GM23248 (cell line): ENCODE measurements at regions not wholly inside any gene's neighbourhood (a gene's known extent, or its start where the extent isn't known, plus 50 kb on each side); places are given as distances from the start of the nearest gene placed in this dataset.

Experiments
- DNase-seq: peaks from one replicate; pipeline ENCODE4 v3.0.0-alpha.2; 2015
- H2AFZ ChIP-seq: fragments of 200-600 bp; sonication (generic); 2 replicates; pipeline ENCODE4 v1.6.1; 2016; ENCODE audit warnings: antibody characterized with exemption
- H3F3A ChIP-seq: fragments of 200-600 bp; sonication (generic); 2 replicates; pipeline ENCODE4 v1.6.1; 2016; ENCODE audit warnings: mild to moderate bottlenecking, antibody characterized with exemption, mixed run types; ENCODE audit not compliant: insufficient read depth
- H3K27ac ChIP-seq: fragments of 200-600 bp; sonication (generic); 2 replicates; pipeline ENCODE4 v1.5.1; 2016; ENCODE audit warnings: mild to moderate bottlenecking
- H3K27me3 ChIP-seq: fragments of 200-600 bp; sonication (generic); replicated peaks from 2 replicates; pipeline ENCODE4 v1.6.1; 2016; ENCODE audit warnings: mild to moderate bottlenecking; ENCODE audit not compliant: insufficient read depth
- H3K36me3 ChIP-seq: fragments of 200-600 bp; sonication (generic); 2 replicates; pipeline ENCODE4 v1.6.1; 2016; ENCODE audit warnings: low read depth, mild to moderate bottlenecking
- H3K4me1 ChIP-seq: fragments of 200-600 bp; sonication (generic); 2 replicates; pipeline ENCODE4 v1.6.1; 2016; ENCODE audit warnings: mild to moderate bottlenecking; ENCODE audit not compliant: insufficient read depth
- H3K4me2 ChIP-seq: fragments of 200-600 bp; sonication (generic); one replicate; pipeline ENCODE4 v1.6.1; 2016; ENCODE audit warnings: mild to moderate bottlenecking; ENCODE audit not compliant: unreplicated experiment
- H3K4me3 ChIP-seq: fragments of 200-600 bp; sonication (generic); 2 replicates; pipeline ENCODE4 v1.5.1; 2016; ENCODE audit warnings: mild to moderate bottlenecking
- H3K79me2 ChIP-seq: fragments of 200-600 bp; sonication (generic); 2 replicates; pipeline ENCODE4 v1.6.1; 2016; ENCODE audit warnings: mild to moderate bottlenecking; ENCODE audit not compliant: insufficient read depth
- H3K9ac ChIP-seq: fragments of 200-600 bp; sonication (generic); 2 replicates; pipeline ENCODE4 v1.6.1; 2016; ENCODE audit warnings: mild to moderate bottlenecking
- H3K9me2 ChIP-seq: fragments of 200-600 bp; sonication (generic); 2 replicates; pipeline ENCODE4 v1.6.1; 2016; ENCODE audit warnings: mixed run types, mild to moderate bottlenecking, moderate library complexity; ENCODE audit not compliant: insufficient read depth
- H3K9me3 ChIP-seq: fragments of 200-600 bp; sonication (generic); one replicate; pipeline ENCODE4 v1.6.1; 2017; ENCODE audit warnings: low read depth
- H4K20me1 ChIP-seq: fragments of 200-600 bp; sonication (generic); 2 replicates; pipeline ENCODE4 v1.6.0; 2016; ENCODE audit not compliant: insufficient read depth
- EZH2 ChIP-seq: fragments of 200-600 bp; sonication (generic); IDR thresholded peaks from 2 replicates; pipeline ENCODE4 v1.6.1; 2018; ENCODE audit warnings: antibody characterized with exemption, mild to moderate bottlenecking; ENCODE audit not compliant: insufficient read depth, poor library complexity, severe bottlenecking
- EZH2phosphoT487 ChIP-seq: fragments of 200-600 bp; sonication (generic); IDR thresholded peaks from 2 replicates; pipeline ENCODE4 v1.6.1; 2018; ENCODE audit warnings: antibody characterized with exemption, moderate library complexity, mild to moderate bottlenecking, low read depth; ENCODE audit not compliant: insufficient read depth
- WGBS, 2 experiments: methylation state at CpG; one replicate each; pipeline ENCODE4 v1.1.6; 2015 to 2017; ENCODE audit warnings: low lambda C conversion rate in 2 of 2, low coverage in 1 of 2; ENCODE audit errors: missing lambda C conversion rate in 2 of 2; 5-methylcytosine and 5-hydroxymethylcytosine counted together
- in situ Hi-C: fragments of 300-500 bp; cut with MboI; formaldehyde crosslinking; loops from 2 replicates; pipeline ENCODE4 v1.15.0; 2020

DNA sequence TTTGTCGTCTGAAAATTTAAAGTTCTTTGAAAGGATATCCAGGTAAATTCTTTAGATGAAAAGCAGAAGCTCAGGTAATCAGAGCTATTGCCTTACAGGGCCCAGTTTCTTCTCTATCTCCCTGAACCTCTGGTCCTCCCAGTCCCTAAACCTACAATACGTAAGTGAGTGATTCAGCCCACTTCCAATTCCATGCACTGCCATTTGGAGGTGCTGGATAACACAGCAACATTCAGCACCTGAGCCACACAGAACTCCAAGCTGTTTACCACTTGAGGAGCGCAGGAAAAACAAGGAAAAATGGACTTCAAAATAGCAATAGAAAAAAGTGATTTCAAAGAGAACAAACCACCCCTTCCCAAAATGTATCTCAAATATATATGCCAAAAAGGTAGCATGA lies 105.0 kb upstream of the DNAJC10 start:
- WGBS, 2 experiments, result 87 to 89% methylated on average over 3 of the region's 3 CpGs
- H4K20me1 ChIP-seq, result no peaks in the 10 kb centered on the region
- H3K4me1 ChIP-seq, result peaks cover 21% of the 10 kb centered on the region
- no peaks in the 10 kb centered on the region for H3K36me3 ChIP-seq
- no peaks in the 10 kb centered on the region for H3K27me3 ChIP-seq
- no peak for DNase-seq
- H3K27ac ChIP-seq, result no peak overlapping the region
- peaks cover 15% of the 10 kb centered on the region for H3F3A ChIP-seq
- H3K9me2 ChIP-seq, result no peaks in the 10 kb centered on the region
- 0 out of 2 replicates have a peak overlapping the region, but pooled peaks have one; percentile 10 for H2AFZ ChIP-seq
- H3K79me2 ChIP-seq, result no peaks in the 10 kb centered on the region
- H3K4me2 ChIP-seq, result no peak overlapping the region
- no peak overlapping the region for H3K4me3 ChIP-seq
- H3K9ac ChIP-seq, result no peak overlapping the region
- in situ Hi-C loops, result no loop called here
- no peak for TF ChIP-seq EZH2
- no peak for TF ChIP-seq EZH2phosphoT487
- H3K9me3 ChIP-seq, result no peaks in the 10 kb centered on the region

DNA sequence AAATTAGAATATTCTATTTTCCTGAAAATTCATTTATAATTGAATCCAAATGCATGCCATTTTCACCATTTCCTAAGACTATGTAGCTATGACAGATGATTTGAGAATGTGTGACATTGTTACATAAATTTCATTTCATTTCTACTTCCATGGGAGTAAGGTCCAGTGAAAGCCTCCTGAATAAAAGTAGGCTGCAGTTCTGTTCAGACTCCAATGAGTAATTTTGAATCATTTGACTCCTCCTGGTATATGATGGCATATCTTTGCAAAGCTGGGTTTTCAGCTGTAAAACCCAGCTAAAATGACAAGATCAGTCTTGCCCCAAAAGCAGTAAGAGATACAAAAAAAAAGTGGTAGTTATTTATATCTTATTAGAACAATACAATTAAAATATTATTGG lies 101.0 kb upstream of the DNAJC10 start:
- H3K9me2 ChIP-seq, result no peaks in the 10 kb centered on the region
- TF ChIP-seq EZH2phosphoT487 (no peak), EZH2 (no peak)
- peak; percentile 76 for DNase-seq
- H3K79me2 ChIP-seq, result no peaks in the 10 kb centered on the region
- H3K36me3 ChIP-seq, result no peaks in the 10 kb centered on the region
- H3K27ac ChIP-seq, result peak overlapping the region; percentile 11; the same call in 1 of the 2 replicates
- H3K4me2 ChIP-seq, result peak overlapping the region; percentile 15
- H2AFZ ChIP-seq, result no peak overlapping the region
- H4K20me1 ChIP-seq, result no peaks in the 10 kb centered on the region
- H3K4me3 ChIP-seq, result no peak overlapping the region
- peaks cover 50% of the 10 kb centered on the region for H3K4me1 ChIP-seq
- no peaks in the 10 kb centered on the region for H3K9me3 ChIP-seq
- H3F3A ChIP-seq, result peaks cover 45% of the 10 kb centered on the region
- no peak overlapping the region for H3K9ac ChIP-seq
- no peaks in the 10 kb centered on the region for H3K27me3 ChIP-seq
- in situ Hi-C loops, result no loop called here

DNA sequence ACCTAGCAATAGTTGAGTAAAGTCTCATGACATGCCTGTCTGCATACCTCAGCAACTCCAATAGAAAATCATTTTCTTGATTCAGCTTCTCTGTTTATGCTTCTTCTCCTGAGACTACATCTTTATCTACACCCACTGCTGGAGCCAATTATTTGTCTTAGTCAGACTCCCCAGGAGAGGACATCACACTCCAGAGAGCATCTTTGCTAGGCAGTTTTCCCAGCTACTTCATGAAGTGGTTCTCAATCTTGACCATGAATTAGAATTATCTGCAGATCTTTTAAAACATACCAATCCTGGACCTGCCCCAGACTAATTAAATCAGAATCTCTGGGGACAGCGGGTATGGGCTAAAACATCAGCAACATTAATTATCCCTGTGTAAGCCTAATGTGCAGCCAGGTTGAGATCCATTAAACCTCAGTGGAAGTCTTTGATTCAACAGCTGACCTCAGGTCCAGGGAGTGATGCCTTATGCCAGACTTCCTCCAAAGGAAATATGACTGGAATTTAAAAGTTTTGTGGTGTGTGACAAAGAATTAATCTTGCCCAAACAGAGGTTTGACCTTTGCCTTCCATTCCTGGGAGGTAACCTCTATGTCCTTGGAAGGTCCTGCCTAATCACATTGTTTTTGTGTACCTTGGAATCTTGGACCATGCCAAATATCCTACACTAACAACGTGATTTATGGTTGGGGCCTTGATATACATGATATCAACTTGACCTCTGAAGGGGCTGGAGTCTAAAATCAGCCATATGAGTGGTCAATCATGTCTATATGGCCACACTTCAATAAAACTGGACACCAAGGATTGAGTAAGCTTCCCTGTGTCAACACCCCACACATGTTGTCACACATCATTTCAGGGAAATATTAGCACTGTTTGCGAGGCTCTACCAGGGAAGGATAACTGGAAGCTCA lies 99.3 kb upstream of the DNAJC10 start:
- in situ Hi-C loops, result no loop called here
- H3K27ac ChIP-seq, result peak overlapping the region; percentile 68
- peak; percentile 92 for DNase-seq

DNA sequence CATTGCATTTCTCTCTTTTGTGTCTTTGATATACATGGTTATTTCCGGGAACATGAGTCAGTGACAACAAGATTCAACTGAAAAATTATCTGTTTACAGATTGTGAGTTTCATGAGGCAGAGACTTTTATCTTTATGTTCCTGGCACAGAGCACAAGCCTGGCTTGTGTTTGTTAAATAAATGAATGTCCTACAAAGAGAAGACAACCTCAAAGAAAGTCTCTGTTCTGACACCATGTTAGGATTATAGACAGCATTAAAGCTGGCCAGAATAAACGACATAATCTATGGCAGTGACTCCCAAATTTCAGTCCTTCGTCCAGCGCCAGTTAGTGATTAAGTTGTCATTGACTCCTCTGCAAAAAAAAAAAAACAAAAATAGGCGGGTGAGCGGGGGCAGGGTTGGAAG lies 97.4 kb upstream of the DNAJC10 start:
- Histone ChIP-seq H2AFZ (peak overlapping the region; percentile 3; the same call in 1 of the 2 replicates), H3K9ac (no peak overlapping the region), H4K20me1 (no peaks in the 10 kb centered on the region), H3K27ac (no peak overlapping the region), H3K36me3 (no peaks in the 10 kb centered on the region), H3F3A (peaks cover 45% of the 10 kb centered on the region), H3K9me2 (no peaks in the 10 kb centered on the region; the same call in 1 of the 2 replicates), H3K79me2 (no peaks in the 10 kb centered on the region), H3K9me3 (no peaks in the 10 kb centered on the region), H3K4me2 (peak overlapping the region; percentile 44), H3K4me3 (no peak overlapping the region), H3K27me3 (no peaks in the 10 kb centered on the region), H3K4me1 (peaks cover 49% of the 10 kb centered on the region)
- in situ Hi-C loops, result no loop called here
- WGBS, 2 experiments, result 56 to 62% methylated on average over 6 of the region's 6 CpGs
- peak; percentile 43 for DNase-seq
- TF ChIP-seq EZH2phosphoT487 (no peak), EZH2 (no peak)

More for the DNA sequence above, 99.3 kb upstream of the DNAJC10 start:
- no peaks in the 10 kb centered on the region for H3K9me3 ChIP-seq
- H3K4me2 ChIP-seq, result peak overlapping the region; percentile 40
- no peaks in the 10 kb centered on the region for H3K27me3 ChIP-seq
- H2AFZ ChIP-seq, result no peak overlapping the region
- 4 to 6% methylated on average over 3 of the region's 3 CpGs for WGBS, 2 experiments
- peaks cover 50% of the 10 kb centered on the region for H3K4me1 ChIP-seq
- TF ChIP-seq EZH2, result no peak
- TF ChIP-seq EZH2phosphoT487, result peak; percentile 49; the same call in 1 of the 2 replicates
- no peaks in the 10 kb centered on the region for H4K20me1 ChIP-seq
- H3K9me2 ChIP-seq, result no peaks in the 10 kb centered on the region
- no peak overlapping the region for H3K9ac ChIP-seq
- no peaks in the 10 kb centered on the region for H3K79me2 ChIP-seq
- no peaks in the 10 kb centered on the region for H3K36me3 ChIP-seq
- no peak overlapping the region for H3K4me3 ChIP-seq
- peaks cover 45% of the 10 kb centered on the region for H3F3A ChIP-seq
